HG03558 (cell line): ENCODE measurements at regions not wholly inside any gene's neighbourhood (a gene's known extent, or its start where the extent isn't known, plus 50 kb on each side); places are given as distances from the start of the nearest gene placed in this dataset.
"Not testable (repeated sequence)": the region's sequence is repeated elsewhere in the genome, so short reads cannot be mapped to it uniquely, and the experiment has no call there.

Experiments
- ATAC-seq: cut with Tn5 transposase; IDR thresholded peaks from one replicate; pipeline ENCODE4 v1.9.1; 2021; ENCODE audit warnings: moderate number of reproducible peaks; ENCODE audit not compliant: unreplicated experiment; ENCODE audit errors: extremely low read depth

- no peak for ATAC-seq
Observed at GRCh38 chr11:42857344-42857743, 454.5 kb upstream of the API5 start.

GRCh38 chr11:42870480-42870879 is 441.3 kb upstream of the API5 start:
- no peak for ATAC-seq

- not testable (repeated sequence) for ATAC-seq
Observed at GRCh38 chr11:42873800-42874405, 437.9 kb upstream of the API5 start.

GRCh38 chr11:42881335-42881734 is 430.5 kb upstream of the API5 start:
- ATAC-seq, result not testable (repeated sequence)

- ATAC-seq, result no peak
Observed at GRCh38 chr11:42890773-42891172, 421.0 kb upstream of the API5 start.

- no peak for ATAC-seq
Observed at GRCh38 chr11:42901084-42901483, 410.7 kb upstream of the API5 start.

GRCh38 chr11:42906226-42906625 is 405.6 kb upstream of the API5 start:
- ATAC-seq, result no peak

- ATAC-seq, result no peak
Observed at GRCh38 chr11:42913731-42914130, 398.1 kb upstream of the API5 start.

GRCh38 chr11:42923651-42924050 is 388.1 kb upstream of the API5 start:
- no peak for ATAC-seq

- ATAC-seq, result no peak
Observed at GRCh38 chr11:42925916-42926315, 385.9 kb upstream of the API5 start.

- ATAC-seq, result no peak
Observed at GRCh38 chr11:42947405-42947804, 364.4 kb upstream of the API5 start.

- ATAC-seq, result not testable (repeated sequence)
Observed at GRCh38 chr11:42949738-42950376, 361.9 kb upstream of the API5 start.

- ATAC-seq, result no peak
Observed at GRCh38 chr11:42951266-42951665, 360.5 kb upstream of the API5 start.

- ATAC-seq, result no peak
Observed at GRCh38 chr11:42957831-42958230, 354.0 kb upstream of the API5 start.

- no peak for ATAC-seq
Observed at GRCh38 chr11:42958635-42959034, 353.2 kb upstream of the API5 start.

- ATAC-seq, result no peak
Observed at GRCh38 chr11:42960521-42961088, 351.2 kb upstream of the API5 start.

GRCh38 chr11:42967653-42968052 is 344.1 kb upstream of the API5 start:
- no peak for ATAC-seq

GRCh38 chr11:42972741-42973140 is 339.1 kb upstream of the API5 start:
- no peak for ATAC-seq

- no peak for ATAC-seq
Observed at GRCh38 chr11:42974510-42975179, 337.2 kb upstream of the API5 start.

- no peak for ATAC-seq
Observed at GRCh38 chr11:42975180-42975529, 336.6 kb upstream of the API5 start.

GRCh38 chr11:42976636-42977217 is 335.1 kb upstream of the API5 start:
- no peak for ATAC-seq
